NB4 (cell line): ENCODE measurements at regions not wholly inside any gene's neighbourhood (a gene's known extent, or its start where the extent isn't known, plus 50 kb on each side); places are given as distances from the start of the nearest gene placed in this dataset.

Experiments
- DNase-seq: peaks from one replicate; pipeline ENCODE4 v3.0.0; 2010; ENCODE audit warnings: low read depth
- H3K4me3 ChIP-seq: one replicate; pipeline ENCODE4 v1.5.1; 2011; ENCODE audit warnings: mild to moderate bottlenecking, low read depth, low read length, moderate library complexity
- CTCF ChIP-seq: IDR thresholded peaks from one replicate; pipeline ENCODE4 v1.5.1; 2012; ENCODE audit warnings: low read depth, low read length
- MAX ChIP-seq: IDR thresholded peaks from 2 replicates; pipeline ENCODE4 v1.6.1; 2011; ENCODE audit warnings: low read depth, low read length
- MYC ChIP-seq: IDR thresholded peaks from 2 replicates; pipeline ENCODE4 v1.6.1; 2011; ENCODE audit warnings: low read depth, low read length
- POLR2A ChIP-seq: IDR thresholded peaks from 2 replicates; pipeline ENCODE4 v1.6.1; 2011; ENCODE audit warnings: mild to moderate bottlenecking; ENCODE audit not compliant: insufficient read length; ENCODE audit errors: extremely low read depth

GRCh38 chr15:87748483-87748882, 508.1 kb downstream of the NTRK3 start:
- DNase-seq: no peak
- H3K4me3 ChIP-seq: no peak overlapping the region
- TF ChIP-seq MYC: no peak
- TF ChIP-seq CTCF: no peak
- TF ChIP-seq MAX: no peak
- TF ChIP-seq POLR2A: no peak

- no peak for DNase-seq
- TF ChIP-seq MAX (no peak), CTCF (no peak), MYC (no peak), POLR2A (no peak)
- no peak overlapping the region for H3K4me3 ChIP-seq
Observed at GRCh38 chr15:87747087-87747486, 509.5 kb downstream of the NTRK3 start.

- no peak for DNase-seq
- no peak overlapping the region for H3K4me3 ChIP-seq
- TF ChIP-seq MAX: no peak
- TF ChIP-seq POLR2A: no peak
- TF ChIP-seq MYC: no peak
- TF ChIP-seq CTCF: no peak
Observed at GRCh38 chr15:87746333-87746732, 510.2 kb downstream of the NTRK3 start.

- no peak for TF ChIP-seq POLR2A
- TF ChIP-seq CTCF: no peak
- no peak for TF ChIP-seq MYC
- TF ChIP-seq MAX: no peak
- DNase-seq: no peak
- no peak overlapping the region for H3K4me3 ChIP-seq
Observed at GRCh38 chr15:87744815-87745214, 511.7 kb downstream of the NTRK3 start.

- DNase-seq: no peak
- H3K4me3 ChIP-seq: no peak overlapping the region
- TF ChIP-seq POLR2A (no peak), CTCF (no peak), MYC (no peak), MAX (no peak)
Observed at GRCh38 chr15:87743562-87743961, 513.0 kb downstream of the NTRK3 start.

DNA sequence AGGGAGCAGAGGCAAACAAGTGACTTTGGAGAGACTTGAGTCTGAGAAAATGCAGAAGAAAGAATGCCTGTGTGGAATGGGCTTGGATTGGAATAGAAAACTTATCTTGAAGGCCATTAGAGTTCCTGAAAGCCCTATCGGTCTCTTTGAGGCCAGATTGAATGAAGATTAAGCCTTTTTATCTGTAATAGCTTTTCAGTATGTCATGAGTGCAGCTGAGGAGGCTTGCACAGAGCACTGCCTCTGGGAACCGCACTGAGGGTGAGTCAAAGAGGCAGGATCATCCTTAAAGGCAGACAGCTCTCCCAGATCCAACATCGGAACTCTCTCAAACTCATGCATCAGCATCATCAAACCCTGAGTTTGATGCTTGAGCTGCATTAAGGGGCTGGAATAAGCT, 515.2 kb downstream of the NTRK3 start:
- TF ChIP-seq MYC (no peak), MAX (no peak), POLR2A (no peak), CTCF (no peak)
- no peak for DNase-seq
- no peak overlapping the region for H3K4me3 ChIP-seq
